ENCODE measurements at regions not wholly inside any gene's neighbourhood (a gene's known extent, or its start where the extent isn't known, plus 50 kb on each side); places are given as distances from the start of the nearest gene placed in this dataset.

DNA sequence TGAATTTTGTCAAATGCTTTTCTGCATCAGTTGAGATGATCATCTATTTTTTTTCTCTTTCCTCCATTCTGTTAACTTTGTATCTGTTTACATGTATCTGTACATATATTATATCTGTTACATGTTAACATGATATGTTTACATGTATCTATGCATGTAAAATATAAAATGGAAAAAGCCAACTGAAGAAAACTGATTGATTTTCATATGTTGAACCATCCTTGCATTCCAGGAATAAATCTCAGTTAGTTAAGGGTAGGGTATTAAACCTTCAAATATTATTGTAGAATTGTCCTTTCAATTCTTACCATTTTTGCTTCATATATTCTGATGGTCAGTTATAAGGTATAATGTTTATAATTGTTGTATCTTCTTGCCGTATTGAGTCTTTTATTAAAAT lies 336.1 kb downstream of the ZFHX3 start:
- Histone ChIP-seq H3K27me3 (ENCODE audit: insufficient read depth, poor library complexity, severe bottlenecking) (no peaks in the 10 kb centered on the region), H3K4me3 (replicated peaks; ENCODE audit: insufficient read depth, low read length) (no peak overlapping the region), H3K27ac (replicated peaks) (no peak overlapping the region)
- no peak for DNase-seq (ENCODE audit: low read depth in 1 of 2, low spot score in 1 of 2)
- TF ChIP-seq CTCF (IDR thresholded peaks at IDR 0.05; ENCODE audit: insufficient read depth, low read length) (no peak), SPI1 (IDR thresholded peaks at IDR 0.05; ENCODE audit: borderline replicate concordance, low read depth) (no peak), POLR2AphosphoS5 (IDR thresholded peaks at IDR 0.05; ENCODE audit: low read depth) (no peak), GABPA (IDR thresholded peaks at IDR 0.05; ENCODE audit: low read depth) (no peak)
- TF ChIP-seq, protein P1, sequence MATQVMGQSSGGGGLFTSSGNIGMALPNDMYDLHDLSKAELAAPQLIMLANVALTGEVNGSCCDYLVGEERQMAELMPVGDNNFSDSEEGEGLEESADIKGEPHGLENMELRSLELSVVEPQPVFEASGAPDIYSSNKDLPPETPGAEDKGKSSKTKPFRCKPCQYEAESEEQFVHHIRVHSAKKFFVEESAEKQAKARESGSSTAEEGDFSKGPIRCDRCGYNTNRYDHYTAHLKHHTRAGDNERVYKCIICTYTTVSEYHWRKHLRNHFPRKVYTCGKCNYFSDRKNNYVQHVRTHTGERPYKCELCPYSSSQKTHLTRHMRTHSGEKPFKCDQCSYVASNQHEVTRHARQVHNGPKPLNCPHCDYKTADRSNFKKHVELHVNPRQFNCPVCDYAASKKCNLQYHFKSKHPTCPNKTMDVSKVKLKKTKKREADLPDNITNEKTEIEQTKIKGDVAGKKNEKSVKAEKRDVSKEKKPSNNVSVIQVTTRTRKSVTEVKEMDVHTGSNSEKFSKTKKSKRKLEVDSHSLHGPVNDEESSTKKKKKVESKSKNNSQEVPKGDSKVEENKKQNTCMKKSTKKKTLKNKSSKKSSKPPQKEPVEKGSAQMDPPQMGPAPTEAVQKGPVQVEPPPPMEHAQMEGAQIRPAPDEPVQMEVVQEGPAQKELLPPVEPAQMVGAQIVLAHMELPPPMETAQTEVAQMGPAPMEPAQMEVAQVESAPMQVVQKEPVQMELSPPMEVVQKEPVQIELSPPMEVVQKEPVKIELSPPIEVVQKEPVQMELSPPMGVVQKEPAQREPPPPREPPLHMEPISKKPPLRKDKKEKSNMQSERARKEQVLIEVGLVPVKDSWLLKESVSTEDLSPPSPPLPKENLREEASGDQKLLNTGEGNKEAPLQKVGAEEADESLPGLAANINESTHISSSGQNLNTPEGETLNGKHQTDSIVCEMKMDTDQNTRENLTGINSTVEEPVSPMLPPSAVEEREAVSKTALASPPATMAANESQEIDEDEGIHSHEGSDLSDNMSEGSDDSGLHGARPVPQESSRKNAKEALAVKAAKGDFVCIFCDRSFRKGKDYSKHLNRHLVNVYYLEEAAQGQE (IDR thresholded peaks at IDR 0.05; ENCODE audit: insufficient replicate concordance, low read depth) = no peak

- no peak for TF ChIP-seq GABPA (IDR thresholded peaks at IDR 0.05; ENCODE audit: low read depth)
- TF ChIP-seq, protein P1 (IDR thresholded peaks at IDR 0.05; ENCODE audit: insufficient replicate concordance, low read depth) = no peak
- H3K4me3 ChIP-seq (replicated peaks; ENCODE audit: insufficient read depth, low read length) = no peak overlapping the region
- DNase-seq (ENCODE audit: low read depth in 1 of 2, low spot score in 1 of 2) = no peak
- no peaks in the 10 kb centered on the region for H3K27me3 ChIP-seq (ENCODE audit: insufficient read depth, poor library complexity, severe bottlenecking)
- no peak overlapping the region for H3K27ac ChIP-seq (replicated peaks)
Measured at GRCh38 chr16:72705801-72706200, 342.1 kb downstream of the ZFHX3 start.

DNA sequence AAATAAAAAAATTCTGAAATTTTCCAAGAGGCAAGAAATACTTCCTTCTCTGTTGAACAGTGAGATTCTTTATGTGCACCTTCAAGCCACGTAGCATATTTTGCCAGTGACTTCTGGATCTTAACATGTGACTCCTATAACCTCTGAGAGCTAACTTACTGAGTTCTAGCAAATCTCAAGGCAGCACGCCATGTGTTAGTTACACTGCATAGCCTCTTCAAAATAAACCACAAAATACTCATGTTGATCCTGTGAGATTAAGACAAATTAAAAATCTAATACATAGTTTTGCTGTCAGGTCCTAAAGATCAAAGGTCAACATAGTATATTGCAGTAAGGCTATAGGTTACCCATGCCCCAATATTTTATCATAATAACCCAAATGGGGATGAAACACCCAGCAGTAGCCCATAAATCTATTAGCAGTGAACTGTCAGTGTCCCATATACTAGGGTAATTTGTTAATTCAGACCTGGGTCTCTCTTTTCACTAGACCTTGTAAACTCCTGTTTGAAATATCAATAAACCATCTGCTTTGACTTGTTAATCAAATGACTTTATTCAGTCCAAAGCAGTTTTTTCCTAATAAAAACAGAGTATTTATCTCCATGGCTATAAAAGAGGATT lies 343.1 kb downstream of the ZFHX3 start:
- H3K27me3 ChIP-seq (ENCODE audit: insufficient read depth, poor library complexity, severe bottlenecking) = no peaks in the 10 kb centered on the region
- TF ChIP-seq, protein P1 (IDR thresholded peaks at IDR 0.05; ENCODE audit: insufficient replicate concordance, low read depth) = no peak
- TF ChIP-seq POLR2AphosphoS5 (IDR thresholded peaks at IDR 0.05; ENCODE audit: low read depth) (no peak), SPI1 (IDR thresholded peaks at IDR 0.05; ENCODE audit: borderline replicate concordance, low read depth) (no peak), CTCF (IDR thresholded peaks at IDR 0.05; ENCODE audit: insufficient read depth, low read length) (no peak), GABPA (IDR thresholded peaks at IDR 0.05; ENCODE audit: low read depth) (no peak)
- no peak overlapping the region for H3K4me3 ChIP-seq (replicated peaks; ENCODE audit: insufficient read depth, low read length)
- no peak overlapping the region for H3K27ac ChIP-seq (replicated peaks)
- DNase-seq (ENCODE audit: low read depth in 1 of 2, low spot score in 1 of 2) = no peak

Data from HL-60 (cell line).